Muscle of arm (tissue), 1 donor: ENCODE measurements at regions not wholly inside any gene's neighbourhood (a gene's known extent, or its start where the extent isn't known, plus 50 kb on each side); places are given as distances from the start of the nearest gene placed in this dataset.

ENCODE experiments used
- DNase-seq: peaks from one replicate; pipeline ENCODE4 v3.0.0-alpha.2; 2013

GRCh38 chr18:11322006-11322405, 172.6 kb upstream of the PIEZO2 start:
- no peak for DNase-seq

- no peak for DNase-seq
Measured at GRCh38 chr18:11320986-11321385, 171.6 kb upstream of the PIEZO2 start.

GRCh38 chr18:11316546-11316945, 167.2 kb upstream of the PIEZO2 start:
- DNase-seq: no peak

GRCh38 chr18:11310476-11311086, 161.2 kb upstream of the PIEZO2 start:
- DNase-seq: no peak

GRCh38 chr18:11309172-11309571, 159.8 kb upstream of the PIEZO2 start:
- DNase-seq: no peak

GRCh38 chr18:11308499-11308898, 159.1 kb upstream of the PIEZO2 start:
- no peak for DNase-seq

GRCh38 chr18:11307716-11308115, 158.3 kb upstream of the PIEZO2 start:
- DNase-seq: no peak

GRCh38 chr18:11305507-11305906, 156.1 kb upstream of the PIEZO2 start:
- no peak for DNase-seq

GRCh38 chr18:11304928-11305327, 155.6 kb upstream of the PIEZO2 start:
- no peak for DNase-seq

GRCh38 chr18:11296946-11297345, 147.6 kb upstream of the PIEZO2 start:
- DNase-seq: no peak

- no peak for DNase-seq
Measured at GRCh38 chr18:11293794-11294193, 144.4 kb upstream of the PIEZO2 start.

GRCh38 chr18:11290786-11291185, 141.4 kb upstream of the PIEZO2 start:
- DNase-seq: no peak

- DNase-seq: no peak
Measured at GRCh38 chr18:11289248-11289647, 139.9 kb upstream of the PIEZO2 start.

GRCh38 chr18:11288401-11288800, 139.0 kb upstream of the PIEZO2 start:
- no peak for DNase-seq

GRCh38 chr18:11286431-11286830, 137.1 kb upstream of the PIEZO2 start:
- DNase-seq: no peak

- no peak for DNase-seq
Measured at GRCh38 chr18:11284811-11285210, 135.4 kb upstream of the PIEZO2 start.

GRCh38 chr18:11284349-11284748, 135.0 kb upstream of the PIEZO2 start:
- no peak for DNase-seq

GRCh38 chr18:11283479-11284161, 134.3 kb upstream of the PIEZO2 start:
- DNase-seq: peak; percentile 67

GRCh38 chr18:11279461-11279860, 130.1 kb upstream of the PIEZO2 start:
- DNase-seq: no peak

- DNase-seq: no peak
Measured at GRCh38 chr18:11276678-11277077, 127.3 kb upstream of the PIEZO2 start.

- no peak for DNase-seq
Measured at GRCh38 chr18:11274144-11274794, 124.9 kb upstream of the PIEZO2 start.

- no peak for DNase-seq
Measured at GRCh38 chr18:11272516-11272915, 123.1 kb upstream of the PIEZO2 start.

- no peak for DNase-seq
Measured at GRCh38 chr18:11271954-11272353, 122.6 kb upstream of the PIEZO2 start.
